Suprapubic skin (tissue), 4 donors: ENCODE measurements at regions not wholly inside any gene's neighbourhood (a gene's known extent, or its start where the extent isn't known, plus 50 kb on each side); places are given as distances from the start of the nearest gene placed in this dataset.

ENCODE experiments used
- POLR2A ChIP-seq, 2 donors: fragments of 450-650 bp; IDR thresholded peaks; one replicate each; pipeline ENCODE4 v1.6.1; 2017; ENCODE audit warnings: antibody characterized with exemption in 2 of 2, mild to moderate bottlenecking in 2 of 2, moderate library complexity in 2 of 2
- POLR2AphosphoS5 ChIP-seq, 3 donors: sonication (generic); formaldehyde crosslinking; IDR thresholded peaks; one replicate each; pipeline ENCODE4 v1.6.1; 2017; ENCODE audit warnings: antibody characterized with exemption in 3 of 3
- TF ChIP-seq, protein P1 (sequence below), 2 donors: fragments of 200-600 bp in 1 of 2; fragments of 450-650 bp in 1 of 2; sonication (generic) in 1 of 2; IDR thresholded peaks; one replicate each; pipeline ENCODE4 v1.5.1; 2016 to 2019; ENCODE audit warnings: antibody characterized with exemption in 2 of 2, mild to moderate bottlenecking in 1 of 2, moderate library complexity in 1 of 2

DNA sequence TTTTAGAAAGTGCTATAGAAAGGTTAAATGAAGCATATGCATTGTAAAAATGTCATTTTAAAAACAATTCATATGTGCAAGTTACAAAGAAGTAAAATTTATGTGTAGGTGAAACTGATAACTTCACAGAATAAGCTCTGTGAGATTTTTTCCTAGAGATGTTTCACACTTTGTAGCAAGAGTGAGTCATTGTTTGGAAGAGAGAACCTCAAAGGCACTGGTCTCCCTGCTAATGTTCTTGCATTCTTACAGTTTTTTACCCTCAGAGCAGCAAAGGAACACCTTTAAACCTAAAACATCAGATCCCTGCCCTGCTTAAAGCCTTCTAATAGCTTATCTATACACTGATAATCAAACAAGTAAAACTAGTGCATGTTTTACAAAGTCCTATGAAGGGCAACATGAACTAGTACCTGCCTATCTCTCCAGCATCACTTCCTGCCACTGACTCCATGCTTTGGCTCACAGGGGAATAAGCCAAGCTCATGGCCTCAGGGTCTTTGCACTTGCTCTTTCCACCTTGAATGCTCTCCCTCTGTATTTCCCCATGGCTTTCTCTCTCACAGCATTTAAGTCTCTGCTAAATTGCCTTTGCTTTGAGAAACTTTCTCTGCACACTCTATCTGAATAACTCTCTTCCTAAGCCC is 997.0 kb downstream of the GATA3 start:
- TF ChIP-seq, protein P1, sequence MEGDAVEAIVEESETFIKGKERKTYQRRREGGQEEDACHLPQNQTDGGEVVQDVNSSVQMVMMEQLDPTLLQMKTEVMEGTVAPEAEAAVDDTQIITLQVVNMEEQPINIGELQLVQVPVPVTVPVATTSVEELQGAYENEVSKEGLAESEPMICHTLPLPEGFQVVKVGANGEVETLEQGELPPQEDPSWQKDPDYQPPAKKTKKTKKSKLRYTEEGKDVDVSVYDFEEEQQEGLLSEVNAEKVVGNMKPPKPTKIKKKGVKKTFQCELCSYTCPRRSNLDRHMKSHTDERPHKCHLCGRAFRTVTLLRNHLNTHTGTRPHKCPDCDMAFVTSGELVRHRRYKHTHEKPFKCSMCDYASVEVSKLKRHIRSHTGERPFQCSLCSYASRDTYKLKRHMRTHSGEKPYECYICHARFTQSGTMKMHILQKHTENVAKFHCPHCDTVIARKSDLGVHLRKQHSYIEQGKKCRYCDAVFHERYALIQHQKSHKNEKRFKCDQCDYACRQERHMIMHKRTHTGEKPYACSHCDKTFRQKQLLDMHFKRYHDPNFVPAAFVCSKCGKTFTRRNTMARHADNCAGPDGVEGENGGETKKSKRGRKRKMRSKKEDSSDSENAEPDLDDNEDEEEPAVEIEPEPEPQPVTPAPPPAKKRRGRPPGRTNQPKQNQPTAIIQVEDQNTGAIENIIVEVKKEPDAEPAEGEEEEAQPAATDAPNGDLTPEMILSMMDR (IDR thresholded peaks at IDR 0.05) = no peak
- no peak for TF ChIP-seq POLR2A (IDR thresholded peaks at IDR 0.05)
- TF ChIP-seq POLR2AphosphoS5 (IDR thresholded peaks at IDR 0.05) = no peak
